HTR-8/SVneo (cell line): ENCODE measurements at regions not wholly inside any gene's neighbourhood (a gene's known extent, or its start where the extent isn't known, plus 50 kb on each side); places are given as distances from the start of the nearest gene placed in this dataset.
"Not testable (repeated sequence)": the region's sequence is repeated elsewhere in the genome, so short reads cannot be mapped to it uniquely, and the experiment has no call there.

ENCODE experiments used
- DNase-seq: peaks from one replicate; pipeline ENCODE4 v3.0.0; 2011; ENCODE audit warnings: low spot score, mixed read lengths; ENCODE audit not compliant: insufficient read length
- FAIRE-seq: peaks from 2 replicates; lab custom pipeline; 2011; peaks lifted over from hg19 to GRCh38; lab: Jason Lieb, UNC

DNA sequence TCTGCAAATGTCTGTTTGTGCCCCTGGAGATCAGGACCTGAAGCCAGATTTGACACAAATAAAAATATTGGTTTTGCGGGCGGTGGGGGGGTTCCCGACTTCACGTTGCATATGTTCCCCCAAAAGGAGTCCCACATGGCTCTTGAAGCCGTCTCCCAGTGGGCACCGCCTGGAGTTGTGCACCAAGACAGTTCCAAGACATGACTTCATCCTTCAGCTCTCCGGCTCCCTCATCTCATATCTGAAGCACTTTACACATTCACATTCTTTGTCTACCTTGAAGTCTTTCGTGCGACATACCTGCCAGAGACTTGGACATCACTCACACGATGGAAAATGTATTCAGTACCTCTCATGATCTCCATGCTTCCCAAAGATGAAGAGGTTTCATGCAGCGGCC lies 362.8 kb upstream of the FOXK1 start:
- FAIRE-seq (no peak), DNase-seq (no peak)

DNA sequence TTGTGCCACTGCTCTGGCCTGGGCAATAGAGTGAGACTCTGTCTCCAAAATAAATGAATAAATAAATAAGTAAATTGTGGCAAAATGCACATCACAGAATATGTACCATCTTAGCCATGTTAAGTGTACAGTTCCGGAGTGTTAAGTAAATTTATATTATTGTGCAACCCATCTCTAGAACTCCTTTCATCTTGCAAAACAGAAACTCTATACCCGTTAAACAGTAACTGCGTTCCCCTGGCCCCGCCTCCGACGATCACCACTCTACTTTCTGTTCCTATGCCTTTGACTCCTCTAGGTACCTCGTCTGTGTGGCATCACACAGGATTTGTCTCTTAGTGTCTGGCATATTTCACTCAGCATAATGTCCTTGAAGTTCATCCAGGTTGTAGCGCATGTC lies 356.4 kb upstream of the FOXK1 start:
- no peak for FAIRE-seq
- no peak for DNase-seq

DNA sequence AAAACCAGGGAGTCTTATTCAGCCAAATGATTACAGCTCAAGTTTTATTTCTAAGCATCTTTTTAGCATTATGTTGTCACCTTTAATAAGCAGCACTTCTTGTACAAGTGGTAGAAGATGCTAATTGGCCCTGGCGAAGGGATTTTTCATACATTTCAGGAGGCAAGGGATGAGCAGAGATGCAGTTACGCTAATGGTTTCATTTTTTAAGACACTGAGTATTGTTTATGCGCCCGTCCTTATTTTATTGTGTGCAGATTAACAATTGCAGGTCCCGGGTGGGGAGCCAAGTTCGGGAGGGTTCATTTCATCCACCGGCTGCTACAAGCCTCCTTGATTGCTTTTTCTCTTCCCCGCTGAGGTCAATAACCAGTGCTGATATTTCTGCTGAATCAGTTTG lies 350.4 kb upstream of the FOXK1 start:
- no peak for DNase-seq
- no peak for FAIRE-seq

DNA sequence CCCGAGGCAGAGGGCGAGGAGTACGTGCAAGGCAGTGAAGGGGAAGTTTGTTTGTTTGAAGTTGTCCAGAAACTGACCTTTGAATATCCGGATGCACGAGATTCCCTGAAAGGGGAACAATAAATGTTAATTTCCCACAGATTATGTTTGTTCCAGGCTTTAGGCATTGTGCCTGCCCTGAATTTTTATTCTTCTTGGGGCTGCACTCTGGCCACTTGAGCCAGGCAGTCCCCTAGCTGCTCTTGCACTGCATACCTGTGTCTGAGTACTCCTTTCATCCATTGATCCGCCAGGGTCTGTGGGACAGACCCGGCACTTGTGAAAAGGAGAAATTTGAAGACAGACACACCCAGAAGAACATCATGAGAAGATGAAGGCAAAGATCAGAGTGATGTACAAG lies 343.5 kb upstream of the FOXK1 start:
- DNase-seq: no peak
- no peak for FAIRE-seq

DNA sequence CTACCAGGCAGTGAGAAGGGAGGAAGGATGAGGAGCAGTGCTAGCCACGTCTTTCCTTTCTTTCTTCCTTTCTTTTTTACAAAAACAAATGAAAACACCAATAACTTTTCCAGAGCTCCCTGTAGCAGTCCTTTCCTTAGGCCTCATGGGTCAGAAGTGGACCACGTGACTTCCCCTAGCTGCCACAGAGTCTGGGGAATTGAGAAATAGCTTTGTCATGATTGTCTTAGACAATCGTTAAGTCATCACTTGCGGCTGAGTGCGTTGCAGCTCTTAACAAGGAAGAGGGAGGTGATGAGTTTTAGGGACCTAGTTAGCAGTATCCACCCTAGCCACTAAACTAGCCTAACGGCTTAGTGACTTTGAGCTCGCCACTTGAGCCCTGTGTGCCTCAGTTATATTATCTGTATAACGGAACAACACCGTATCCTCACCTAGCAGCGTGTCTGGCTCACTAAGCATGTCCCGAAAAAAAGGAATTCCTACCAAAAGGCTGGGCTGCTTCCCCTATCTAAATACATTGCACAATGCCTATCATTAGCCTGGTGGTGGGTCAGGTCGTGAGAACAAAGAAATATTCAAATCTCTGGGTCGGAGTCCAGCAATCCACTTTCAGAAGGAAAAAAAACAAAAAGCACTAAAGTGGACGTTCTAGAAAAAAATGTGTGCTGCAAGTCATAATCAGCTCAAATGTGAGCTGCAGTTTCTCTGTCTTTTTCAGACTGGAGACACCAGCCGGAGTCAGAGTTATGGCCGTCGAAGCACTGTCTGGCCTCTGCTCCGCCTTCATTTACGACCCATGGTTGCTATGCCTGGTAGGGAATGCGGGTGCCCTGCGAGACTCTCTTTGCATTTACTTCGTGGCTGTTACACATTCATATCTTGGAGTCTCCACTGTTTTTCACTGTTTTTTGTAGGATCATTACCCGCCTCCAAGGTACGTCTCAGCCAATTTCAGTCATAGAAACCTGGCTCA lies 338.5 kb upstream of the FOXK1 start:
- FAIRE-seq: no peak
- DNase-seq: no peak

DNA sequence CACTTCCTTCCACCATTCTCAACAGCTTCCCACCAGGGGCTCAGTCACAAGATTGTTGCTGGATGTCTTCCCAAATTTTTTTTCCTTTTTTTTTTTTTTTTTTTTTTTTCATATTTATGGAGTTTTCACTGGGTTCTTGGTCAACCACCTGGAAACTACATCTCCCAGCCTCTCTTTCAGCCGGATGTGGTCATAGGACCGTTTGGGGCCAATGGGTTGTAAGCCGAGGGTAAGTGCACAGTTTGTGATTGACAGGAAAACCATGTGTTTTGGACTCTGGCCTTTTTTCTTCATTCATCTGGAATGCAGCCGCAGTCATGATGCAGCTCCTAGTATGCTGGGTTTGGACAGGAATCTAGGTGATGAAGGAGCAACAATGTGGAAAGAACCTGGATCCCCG lies 337.1 kb upstream of the FOXK1 start:
- DNase-seq (no peak), FAIRE-seq (no peak)

DNA sequence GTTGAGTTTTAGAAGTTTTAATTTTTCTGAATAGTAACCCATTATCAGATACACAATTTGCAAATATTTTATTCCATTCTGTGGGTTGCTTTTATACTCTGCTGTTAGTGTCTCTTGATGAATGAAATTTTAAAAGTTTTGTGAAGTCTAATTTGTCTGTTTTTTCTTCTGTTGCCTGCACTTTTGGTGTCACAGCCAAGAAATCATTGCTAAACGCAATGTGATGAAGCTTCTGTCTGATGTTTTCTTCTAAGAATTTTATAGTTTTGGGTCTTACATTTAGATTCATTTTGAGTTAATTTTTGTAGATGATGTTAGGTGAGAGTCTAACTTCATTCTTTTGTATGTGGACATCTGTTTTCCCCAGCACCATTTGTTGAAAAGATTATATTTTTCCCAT lies 330.0 kb upstream of the FOXK1 start:
- no peak for FAIRE-seq

DNA sequence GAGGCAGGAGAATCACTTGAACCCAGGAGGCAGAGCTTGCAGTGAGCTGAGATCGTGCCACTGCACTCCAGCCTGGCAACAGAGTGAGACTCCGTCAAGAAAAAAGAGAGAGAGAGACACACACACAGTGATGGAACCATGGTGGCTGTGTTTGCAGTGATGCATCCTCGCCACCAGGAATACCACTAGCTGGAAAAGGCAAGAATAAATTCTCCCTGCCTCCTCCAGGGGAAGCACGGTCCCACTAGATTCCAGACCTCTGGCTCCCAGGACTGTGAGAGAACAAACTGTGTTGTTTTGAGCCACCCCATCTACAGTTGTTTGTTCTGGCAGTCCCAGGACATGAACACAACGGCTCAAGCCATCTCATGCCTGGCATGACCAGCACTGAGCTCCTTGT lies 320.3 kb upstream of the FOXK1 start:
- DNase-seq: no peak
- FAIRE-seq: no peak

More for the DNA sequence above, 330.0 kb upstream of the FOXK1 start:
- no peak for DNase-seq

DNA sequence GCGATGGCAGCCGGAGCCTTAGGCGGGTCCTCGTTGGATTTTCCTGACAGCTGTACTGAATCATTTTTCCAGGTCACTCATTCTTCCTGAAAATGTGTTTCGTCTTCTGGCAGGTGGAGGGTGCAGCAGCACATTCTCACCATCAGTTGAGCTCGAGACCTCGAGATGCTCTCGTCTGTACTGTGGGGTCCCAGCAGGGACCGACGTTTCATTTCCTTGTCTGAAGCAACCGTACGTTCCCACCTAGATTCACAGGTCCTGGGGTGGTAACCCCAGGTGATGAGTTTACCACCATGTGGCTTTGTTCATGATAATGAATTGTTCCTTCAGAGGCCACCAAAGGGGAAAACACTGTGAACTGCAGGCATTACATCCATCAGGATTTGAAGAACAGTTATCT lies 298.5 kb upstream of the FOXK1 start:
- DNase-seq: no peak
- no peak for FAIRE-seq

DNA sequence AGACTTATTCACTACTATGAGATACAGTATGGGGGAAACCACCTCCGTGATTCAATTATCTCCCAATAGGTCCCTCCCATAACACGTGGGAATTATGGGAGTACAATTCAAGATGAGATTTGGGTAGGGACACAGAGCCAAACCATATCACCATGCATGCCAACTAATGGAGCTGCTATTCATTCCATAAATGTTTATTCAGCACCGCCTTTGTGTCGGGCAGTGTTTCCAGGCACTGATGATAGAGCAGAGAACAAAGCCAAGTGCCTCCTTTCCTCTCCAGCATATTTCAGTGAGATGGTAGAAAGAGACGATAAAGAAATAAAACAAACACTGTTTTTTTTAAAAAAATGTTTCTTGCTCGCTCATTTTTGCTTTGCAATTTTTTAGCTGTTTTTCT lies 295.9 kb upstream of the FOXK1 start:
- FAIRE-seq (no peak), DNase-seq (no peak)

DNA sequence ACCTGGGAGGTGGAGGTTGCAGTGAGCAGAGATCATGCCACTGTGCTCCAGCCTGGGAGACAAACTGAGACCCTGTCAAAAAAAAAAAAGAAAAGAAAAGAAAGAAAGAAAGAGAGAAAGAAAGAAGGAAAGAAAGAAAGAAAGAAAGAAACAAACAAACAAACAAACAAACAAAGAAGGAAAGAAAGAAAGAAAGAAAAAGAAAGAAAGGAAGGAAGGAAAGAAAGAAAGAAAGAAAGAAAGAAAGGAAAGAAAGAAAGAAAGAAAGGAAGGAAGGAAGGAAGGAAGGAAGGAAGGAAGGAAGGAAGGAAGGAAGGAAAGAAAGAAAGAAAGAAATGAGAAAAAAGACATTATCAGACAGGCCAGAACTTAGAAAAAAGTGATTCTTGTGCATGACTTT lies 291.0 kb upstream of the FOXK1 start:
- not testable (repeated sequence) for DNase-seq, FAIRE-seq

DNA sequence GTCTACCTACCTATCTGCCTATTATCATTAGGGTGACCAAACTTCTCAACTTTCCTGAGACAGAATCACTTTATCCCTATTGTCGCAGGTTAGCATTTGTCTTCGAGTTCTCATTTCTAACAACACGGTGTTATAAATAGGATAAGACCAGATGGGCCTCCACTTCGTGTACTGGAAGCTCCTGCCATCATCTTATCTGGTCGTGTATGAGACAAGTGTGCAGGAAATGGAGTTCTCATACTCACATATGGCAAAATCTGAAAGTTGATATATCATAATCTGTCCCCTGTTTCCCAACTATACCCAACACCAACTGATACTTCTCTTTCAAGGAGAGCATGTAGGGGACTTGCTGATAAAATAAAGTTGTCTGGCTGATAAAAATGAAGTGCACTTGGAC lies 287.4 kb upstream of the FOXK1 start:
- FAIRE-seq: peak; percentile 36
- DNase-seq: no peak

DNA sequence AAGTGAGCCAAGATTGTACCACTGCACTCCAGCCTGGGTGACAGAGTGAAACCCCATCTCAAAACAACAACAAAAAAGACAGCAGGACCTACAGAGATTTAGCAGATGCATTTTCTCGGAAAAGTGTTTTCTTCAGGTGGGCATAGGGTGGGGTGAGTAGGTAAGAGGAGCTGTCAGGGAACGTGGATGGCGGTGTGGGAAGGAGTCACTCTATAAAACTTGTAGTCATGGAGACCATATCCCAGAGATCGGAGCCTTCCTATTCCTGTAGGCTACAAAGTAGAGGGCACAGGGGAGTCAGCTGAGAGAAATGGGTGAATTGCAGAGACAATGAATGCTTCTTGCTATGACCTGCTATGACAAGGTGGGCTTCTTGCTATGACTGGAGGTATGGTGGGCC lies 283.0 kb upstream of the FOXK1 start:
- FAIRE-seq (peak; percentile 58), DNase-seq (no peak)

DNA sequence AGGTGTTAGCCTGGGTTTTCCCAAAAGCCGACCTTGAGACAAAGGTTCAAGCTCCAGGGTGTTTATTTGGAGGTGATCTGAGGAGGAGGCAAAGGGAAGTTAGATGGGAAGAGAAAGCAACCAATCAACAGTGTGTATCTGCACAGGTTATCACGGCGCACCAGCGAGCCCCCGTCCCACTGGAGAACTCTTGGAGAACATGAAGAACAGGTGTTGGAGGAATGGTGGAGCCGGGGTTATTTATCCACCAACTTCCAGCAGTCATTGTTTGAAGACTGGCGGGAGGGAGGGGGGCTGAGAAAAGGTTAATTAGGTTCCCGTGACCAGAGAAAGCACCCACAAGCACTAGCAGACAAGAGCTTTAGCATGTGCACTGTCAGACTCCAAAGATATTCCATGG lies 282.5 kb upstream of the FOXK1 start:
- no peak for FAIRE-seq
- DNase-seq: no peak

DNA sequence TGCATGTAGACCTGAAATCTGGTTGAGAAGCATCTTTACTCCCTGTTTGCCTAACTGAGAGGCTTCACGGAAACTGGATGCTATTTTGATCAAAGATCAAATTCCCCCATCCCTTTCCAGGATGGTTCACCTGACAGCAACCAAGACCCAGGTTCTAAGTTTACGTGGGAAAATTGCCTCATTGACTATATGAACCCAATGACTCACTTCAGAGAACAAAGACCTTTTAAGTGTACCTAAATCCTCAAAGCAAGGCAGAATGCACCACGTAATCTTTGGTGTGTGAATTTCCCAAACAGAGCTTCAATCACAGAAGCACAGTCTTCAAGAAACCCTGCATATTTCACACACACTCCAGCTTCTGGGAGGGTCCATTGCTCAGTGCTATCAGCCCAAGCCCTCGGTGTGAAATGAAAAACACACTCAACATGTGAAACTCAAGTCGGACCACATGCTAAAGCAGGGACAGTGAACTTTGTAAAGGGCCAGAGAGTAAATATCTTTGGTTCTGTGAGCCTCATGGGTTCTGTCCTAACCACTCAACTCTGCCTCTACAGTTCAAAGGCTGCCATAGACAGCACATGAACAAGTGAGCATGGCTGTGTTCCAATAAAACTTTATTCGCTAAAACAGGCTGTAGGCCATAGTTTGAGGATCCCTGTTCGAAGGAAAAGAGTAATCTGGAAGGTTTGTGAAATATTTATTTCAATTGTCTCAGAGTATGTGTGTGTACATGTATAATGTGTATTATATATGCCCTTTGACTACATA lies 275.6 kb upstream of the FOXK1 start:
- FAIRE-seq (peak; percentile 52), DNase-seq (no peak)

DNA sequence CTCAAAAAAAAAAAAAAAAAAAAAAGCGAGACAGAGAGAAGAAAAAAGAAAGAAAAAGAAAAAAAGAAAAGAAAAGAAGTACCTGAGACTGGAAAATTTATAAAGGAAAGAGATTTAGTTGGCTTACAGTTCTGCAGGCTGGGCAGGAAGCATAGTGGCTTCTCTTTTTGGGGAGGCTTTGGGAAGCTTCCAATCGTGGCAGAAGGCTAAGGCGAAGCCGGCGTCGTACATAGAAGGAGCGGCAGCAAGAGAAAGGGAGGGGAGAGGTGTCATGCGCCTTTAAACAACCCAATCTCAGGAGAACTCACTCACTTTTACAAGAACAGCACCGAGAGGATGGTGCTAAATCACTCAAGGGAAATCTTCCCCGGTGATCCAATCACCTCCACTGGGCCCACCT lies 272.1 kb upstream of the FOXK1 start:
- no peak for FAIRE-seq
- DNase-seq: no peak

DNA sequence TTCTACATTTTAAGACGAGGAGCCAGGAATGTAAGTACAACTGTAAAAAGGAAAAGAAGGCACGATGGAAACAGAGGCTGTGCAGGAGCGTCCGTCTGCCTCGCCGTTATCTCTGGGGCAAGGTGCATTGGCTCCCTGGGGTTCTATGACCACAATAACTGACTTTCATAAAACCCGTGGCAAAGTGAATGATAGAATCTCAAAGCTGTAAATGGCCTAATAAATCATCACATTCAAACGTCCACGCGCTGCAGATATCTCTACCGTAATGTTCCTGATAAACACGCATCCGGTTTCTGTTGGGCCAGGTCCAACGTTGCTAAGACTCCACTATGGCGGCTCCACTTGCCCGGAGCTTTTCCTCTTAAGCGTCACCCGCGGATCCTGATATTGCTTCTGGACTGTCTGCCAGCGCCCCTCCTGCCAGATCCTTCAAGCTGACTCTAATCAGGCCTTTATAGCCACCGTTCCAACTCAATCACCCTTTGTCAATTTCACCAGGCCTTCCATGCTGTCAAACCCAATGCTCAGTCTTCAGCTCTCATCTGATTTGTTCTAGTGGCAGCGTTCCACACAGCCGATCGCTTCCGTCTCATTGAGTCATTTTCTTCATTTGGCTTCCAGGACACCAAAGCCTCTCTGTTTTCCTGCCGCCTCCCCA lies 265.6 kb upstream of the FOXK1 start:
- no peak for DNase-seq
- FAIRE-seq: no peak

DNA sequence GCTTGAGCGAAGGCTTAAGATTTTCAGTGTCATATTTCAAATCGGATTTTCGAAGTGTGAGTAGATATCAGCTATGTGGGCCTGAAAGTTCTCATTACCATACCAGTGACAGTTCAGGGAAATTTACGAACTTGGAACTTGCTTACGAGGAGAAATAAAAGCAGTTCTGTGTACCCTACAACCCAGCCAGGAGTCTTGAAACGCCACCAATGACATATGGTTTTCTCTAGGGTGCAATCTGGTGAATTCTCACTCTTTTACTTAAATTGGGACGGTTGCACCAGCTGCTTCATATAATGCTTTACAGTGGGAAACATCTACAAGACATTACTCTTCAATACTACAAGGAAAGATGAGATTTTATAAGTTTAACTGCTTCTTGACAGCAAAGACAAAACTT lies 253.6 kb upstream of the FOXK1 start:
- no peak for FAIRE-seq
- no peak for DNase-seq

DNA sequence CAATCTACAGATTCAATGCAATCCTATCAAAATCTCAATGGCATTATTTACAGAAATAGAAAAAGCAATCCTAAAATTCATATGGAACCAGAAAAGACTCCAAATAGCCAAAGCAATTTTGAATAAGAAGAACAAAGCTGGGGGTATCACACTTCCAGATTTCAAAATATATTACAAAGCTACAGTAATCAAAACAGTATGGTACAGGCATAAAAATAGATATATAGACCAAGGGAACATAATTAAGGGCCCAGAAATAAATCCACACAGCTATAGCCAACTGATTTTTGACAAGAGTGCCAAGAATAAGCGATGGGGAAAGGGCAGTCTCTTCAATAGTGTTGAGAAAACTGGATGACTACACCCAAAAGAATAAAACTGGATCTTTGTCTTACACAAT lies 251.9 kb upstream of the FOXK1 start:
- no peak for DNase-seq
- FAIRE-seq: no peak

DNA sequence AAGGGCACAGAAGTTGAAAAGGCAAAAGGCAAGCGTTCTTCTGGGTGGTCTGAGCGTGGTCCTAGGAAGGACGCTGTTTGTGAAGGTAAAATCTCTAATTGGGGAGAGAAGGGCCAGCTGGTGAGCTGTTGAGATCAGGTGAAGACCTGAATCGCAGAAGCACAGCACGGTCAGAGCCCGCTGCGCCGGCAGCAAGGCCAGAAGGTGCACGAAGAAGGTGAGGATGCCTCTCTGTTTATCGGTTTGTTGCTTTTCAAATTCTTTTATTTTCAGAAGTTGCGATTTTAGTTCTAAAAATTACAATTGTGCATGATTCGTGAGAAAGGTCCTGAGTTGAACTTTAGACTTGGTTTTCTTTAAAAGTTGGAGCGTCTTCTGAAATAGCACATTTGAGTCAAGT lies 247.8 kb upstream of the FOXK1 start:
- no peak for DNase-seq
- FAIRE-seq: no peak

DNA sequence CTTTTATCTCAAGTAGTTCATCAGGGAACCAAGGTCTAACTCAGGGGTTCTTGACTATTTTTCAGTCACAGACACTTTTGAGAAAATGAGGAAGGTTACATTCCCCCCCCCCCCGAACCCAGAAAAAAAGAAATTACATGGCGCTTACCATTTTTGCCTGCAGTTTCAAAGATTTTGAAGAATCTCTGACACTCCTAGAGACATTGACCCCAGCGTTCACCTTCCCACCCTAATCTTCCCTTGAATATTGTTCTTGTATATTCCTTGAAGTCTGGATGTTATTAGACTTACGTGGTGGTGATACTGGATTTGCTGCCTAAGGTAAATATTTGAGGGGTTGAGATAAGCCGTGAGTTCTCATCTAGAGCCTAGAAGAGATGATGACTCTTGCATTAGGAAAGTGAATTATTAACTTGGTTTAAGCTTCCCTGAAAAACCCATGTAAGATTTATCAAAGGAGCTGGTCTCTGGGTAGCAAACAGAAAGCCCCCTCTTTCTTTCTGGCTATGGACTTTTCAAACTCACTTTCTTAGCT lies 245.7 kb upstream of the FOXK1 start:
- FAIRE-seq (no peak), DNase-seq (no peak)
